GM10266 (cell line): ENCODE measurements at regions not wholly inside any gene's neighbourhood (a gene's known extent, or its start where the extent isn't known, plus 50 kb on each side); places are given as distances from the start of the nearest gene placed in this dataset.

Experiments used
- DNase-seq: peaks from one replicate; pipeline ENCODE4 v3.0.0; 2012; ENCODE audit errors: extremely low spot score
- CTCF ChIP-seq: IDR thresholded peaks from 2 replicates; pipeline ENCODE4 v1.5.1; 2012; ENCODE audit warnings: mild to moderate bottlenecking, low read depth; ENCODE audit not compliant: control insufficient read depth, insufficient read depth; ENCODE audit errors: missing control alignments

GRCh38 chr1:14522077-14522925 lies 76.2 kb upstream of the KAZN start:
- DNase-seq, result no peak

GRCh38 chr1:14522926-14523241 lies 75.6 kb upstream of the KAZN start:
- no peak for TF ChIP-seq CTCF
- DNase-seq, result peak; percentile 58

More at GRCh38 chr1:14522077-14522925, 76.2 kb upstream of the KAZN start:
- no peak for TF ChIP-seq CTCF

GRCh38 chr1:14524826-14525636 lies 73.5 kb upstream of the KAZN start:
- TF ChIP-seq CTCF, result no peak
- no peak for DNase-seq

- no peak for TF ChIP-seq CTCF
- DNase-seq, result no peak
Observed at GRCh38 chr1:14529475-14529874, 69.0 kb upstream of the KAZN start.

GRCh38 chr1:14531519-14531918 lies 67.0 kb upstream of the KAZN start:
- DNase-seq, result no peak
- TF ChIP-seq CTCF, result no peak

- no peak for TF ChIP-seq CTCF
- no peak for DNase-seq
Observed at GRCh38 chr1:14535619-14536355, 62.7 kb upstream of the KAZN start.
